Common myeloid progenitor, CD34-positive (primary cell): ENCODE measurements at regions not wholly inside any gene's neighbourhood (a gene's known extent, or its start where the extent isn't known, plus 50 kb on each side); places are given as distances from the start of the nearest gene placed in this dataset.

Experiments
- CTCF ChIA-PET: fragments of 350-600 bp; sonication (Branson Sonifier 250); formaldehyde crosslinking; loops from one replicate; lab custom pipeline; 2021; ENCODE audit warnings: antibody characterized with exemption; lab: Charles Lee
- POLR2A ChIA-PET: fragments of 350-600 bp; sonication (Branson Sonifier 250); formaldehyde crosslinking; loops from one replicate; lab custom pipeline; 2021; ENCODE audit warnings: antibody characterized with exemption; lab: Charles Lee
- DNase-seq, 3 donors: peaks; one replicate each; pipeline versions ENCODE4 v3.0.0 to v3.0.0-alpha.2; 2013
- H3K27ac ChIP-seq, 2 experiments: 1 replicate in 1 of 2; 2 replicates in 1 of 2; pipeline ENCODE4 v1.7.0; 2013; ENCODE audit warnings: inconsistent platforms in 2 of 2, low read length in 2 of 2, mild to moderate bottlenecking in 2 of 2, low read depth in 1 of 2, moderate library complexity in 1 of 2; ENCODE audit not compliant: severe bottlenecking in 2 of 2, insufficient read depth in 1 of 2, poor library complexity in 1 of 2
- H3K27me3 ChIP-seq, 5 experiments: replicated peaks in 2 of 5; 1 replicate in 3 of 5; 2 replicates in 2 of 5; pipeline versions ENCODE4 v1.6.1 to v1.7.0; 2013; ENCODE audit warnings: low read length in 4 of 5, mild to moderate bottlenecking in 2 of 5, moderate library complexity in 2 of 5, inconsistent platforms in 1 of 5; ENCODE audit not compliant: insufficient read depth in 5 of 5, control insufficient read depth in 4 of 5
- H3K36me3 ChIP-seq, 4 experiments: 1 replicate in 2 of 4; 2 replicates in 2 of 4; pipeline versions ENCODE4 v1.6.1 to v1.7.0; 2013; ENCODE audit warnings: low read length in 3 of 4, control low read depth in 1 of 4, mild to moderate bottlenecking in 1 of 4; ENCODE audit not compliant: control insufficient read depth in 4 of 4, insufficient read depth in 4 of 4
- H3K4me1 ChIP-seq, 4 experiments: 1 replicate in 3 of 4; 2 replicates in 1 of 4; pipeline versions ENCODE4 v1.6.1 to v1.7.1; 2013; ENCODE audit warnings: low read length in 3 of 4, mild to moderate bottlenecking in 3 of 4, control low read depth in 1 of 4, inconsistent platforms in 1 of 4, moderate library complexity in 1 of 4; ENCODE audit not compliant: control insufficient read depth in 4 of 4, insufficient read depth in 4 of 4; ENCODE audit errors: control extremely low read depth in 1 of 4
- H3K4me3 ChIP-seq, 7 experiments: 1 replicate in 4 of 7; 2 replicates in 3 of 7; pipeline versions ENCODE4 v1.5.1 to v1.7.0; 2013; ENCODE audit warnings: mild to moderate bottlenecking in 7 of 7, low read length in 6 of 7, moderate library complexity in 6 of 7, inconsistent platforms in 2 of 7, low read depth in 2 of 7, control low read depth in 1 of 7; ENCODE audit not compliant: insufficient read depth in 4 of 7, control insufficient read depth in 1 of 7; ENCODE audit errors: extremely low read depth in 1 of 7
- H3K9me3 ChIP-seq, 5 experiments: 1 replicate in 4 of 5; 2 replicates in 1 of 5; pipeline versions ENCODE4 v1.6.1 to v1.7.1; 2013; ENCODE audit warnings: low read length in 4 of 5, mild to moderate bottlenecking in 2 of 5, inconsistent platforms in 1 of 5, low read depth in 1 of 5, moderate library complexity in 1 of 5; ENCODE audit not compliant: control insufficient read depth in 4 of 5, insufficient read depth in 2 of 5; ENCODE audit errors: control extremely low read depth in 1 of 5
- WGBS: methylation state at CpG from one replicate; pipeline ENCODE4 v1.1.5; 2013; ENCODE audit not compliant: insufficient coverage; 5-methylcytosine and 5-hydroxymethylcytosine counted together

GRCh38 chr20:24185791-24186190, 197.2 kb upstream of the GGTLC1 start:
- Histone ChIP-seq H3K27me3 (peaks cover 0 to 4% (median 0%) of the 10 kb centered on the region in 5 experiments), H3K27ac (no peak overlapping the region), H3K4me3 (no peak overlapping the region), H3K4me1 (no peaks in the 10 kb centered on the region), H3K9me3 (peaks cover 0 to 8% (median 2%) of the 10 kb centered on the region in 5 experiments), H3K36me3 (no peaks in the 10 kb centered on the region)
- CTCF ChIA-PET = interaction anchor here (1.3 kb wide), 1 partner anchor 10 kb away, joined by 3 read pairs; no protein-coding TSS in a partner anchor
- POLR2A ChIA-PET = no interaction called here
- no peak for DNase-seq

GRCh38 chr20:24181151-24181550, 192.6 kb upstream of the GGTLC1 start:
- Histone ChIP-seq H3K4me1 (no peaks in the 10 kb centered on the region), H3K27me3 (peaks cover 0 to 10% (median 0%) of the 10 kb centered on the region in 5 experiments)
- POLR2A ChIA-PET = no interaction called here

GRCh38 chr20:24169256-24169655, 180.7 kb upstream of the GGTLC1 start:
- no peaks in the 10 kb centered on the region for H3K36me3 ChIP-seq
- no peak overlapping the region for H3K4me3 ChIP-seq
- CTCF ChIA-PET = no interaction called here
- no peaks in the 10 kb centered on the region for H3K4me1 ChIP-seq
- POLR2A ChIA-PET = interaction anchor here (0.6 kb wide), 1 partner anchor 521 kb away, joined by 3 read pairs; no protein-coding TSS in a partner anchor
- no CpG with 5 or more reads among the region's 1 CpG for WGBS
- peaks cover 0 to 10% (median 3%) of the 10 kb centered on the region in 5 experiments for H3K9me3 ChIP-seq
- peaks cover 0 to 1% (median 0%) of the 10 kb centered on the region in 5 experiments for H3K27me3 ChIP-seq
- H3K27ac ChIP-seq = no peak overlapping the region
- DNase-seq = no peak

More at GRCh38 chr20:24181151-24181550, 192.6 kb upstream of the GGTLC1 start:
- Histone ChIP-seq H3K27ac (no peak overlapping the region), H3K36me3 (no peaks in the 10 kb centered on the region), H3K9me3 (peaks cover 0 to 5% (median 0%) of the 10 kb centered on the region in 5 experiments), H3K4me3 (no peak overlapping the region)
- CTCF ChIA-PET = no interaction called here
- DNase-seq = no peak

- WGBS = 89% methylated on average over 3 of the region's 3 CpGs
- H3K4me1 ChIP-seq = no peaks in the 10 kb centered on the region
- H3K36me3 ChIP-seq = no peaks in the 10 kb centered on the region
- ChIA-PET POLR2A (no interaction called here), CTCF (no interaction called here)
- H3K9me3 ChIP-seq = peaks cover 0 to 3% (median 0%) of the 10 kb centered on the region in 5 experiments
- no peaks in the 10 kb centered on the region for H3K27me3 ChIP-seq
- no peak overlapping the region for H3K4me3 ChIP-seq
- no peak overlapping the region for H3K27ac ChIP-seq
- no peak for DNase-seq
These were observed 177.8 kb upstream of the GGTLC1 start for GRCh38 chr20:24166412-24166811.

- H3K9me3 ChIP-seq = peaks cover 0 to 3% (median 0%) of the 10 kb centered on the region in 5 experiments
These were observed 177.5 kb upstream of the GGTLC1 start for GRCh38 chr20:24166123-24166381.

GRCh38 chr20:24165301-24166122, 176.9 kb upstream of the GGTLC1 start:
- H3K4me3 ChIP-seq = no peak overlapping the region
- 70% methylated on average over 5 of the region's 6 CpGs for WGBS
- H3K27ac ChIP-seq = no peak overlapping the region
- H3K27me3 ChIP-seq = no peaks in the 10 kb centered on the region
- no peaks in the 10 kb centered on the region for H3K36me3 ChIP-seq
- CTCF ChIA-PET = no interaction called here
- no peak for DNase-seq
- no peaks in the 10 kb centered on the region for H3K4me1 ChIP-seq
- POLR2A ChIA-PET = no interaction called here
- H3K9me3 ChIP-seq = peaks cover 0 to 3% (median 0%) of the 10 kb centered on the region in 5 experiments

More at GRCh38 chr20:24166123-24166381, 177.5 kb upstream of the GGTLC1 start:
- Histone ChIP-seq H3K4me3 (no peak overlapping the region), H3K27me3 (no peaks in the 10 kb centered on the region), H3K36me3 (no peaks in the 10 kb centered on the region), H3K4me1 (no peaks in the 10 kb centered on the region), H3K27ac (no peak overlapping the region)
- CTCF ChIA-PET = no interaction called here
- POLR2A ChIA-PET = no interaction called here
- WGBS = 98% methylated on average over 3 of the region's 4 CpGs
- no peak for DNase-seq

GRCh38 chr20:24164360-24164759, 175.8 kb upstream of the GGTLC1 start:
- H3K4me1 ChIP-seq = no peaks in the 10 kb centered on the region
- H3K27me3 ChIP-seq = no peaks in the 10 kb centered on the region
- ChIA-PET CTCF (no interaction called here), POLR2A (no interaction called here)
- peaks cover 0 to under 1% (median 0%) of the 10 kb centered on the region in 5 experiments for H3K9me3 ChIP-seq
- 71% methylated on average over 3 of the region's 5 CpGs for WGBS
- no peaks in the 10 kb centered on the region for H3K36me3 ChIP-seq
- H3K4me3 ChIP-seq = no peak overlapping the region
- peak in 1 of 3 donors; percentile 3 for DNase-seq
- H3K27ac ChIP-seq = no peak overlapping the region
